BJ (cell line): ENCODE measurements at regions not wholly inside any gene's neighbourhood (a gene's known extent, or its start where the extent isn't known, plus 50 kb on each side); places are given as distances from the start of the nearest gene placed in this dataset.

Source experiments
- CTCF ChIA-PET: fragments of 350-600 bp; formaldehyde crosslinking; extraction: SDS; loops from one replicate; lab custom pipeline; 2021; ENCODE audit warnings: antibody characterized with exemption, inconsistent platforms; lab: Yijun Ruan, JAX
- POLR2A ChIA-PET: fragments of 300-600 bp; sonication (Branson Sonifier 250); formaldehyde crosslinking; extraction: SDS; loops from one replicate; lab custom pipeline; 2021; ENCODE audit warnings: antibody characterized with exemption; lab: Charles Lee
- DNase-seq: peaks from one replicate; pipeline ENCODE4 v3.0.0-alpha.2; 2011; ENCODE audit warnings: low read depth
- H3K27me3 ChIP-seq: 2 replicates; pipeline ENCODE4 v1.6.0; 2011; ENCODE audit warnings: low read length; ENCODE audit not compliant: control insufficient read depth, insufficient read depth
- H3K36me3 ChIP-seq: 2 replicates; pipeline ENCODE4 v1.5.1; 2011; ENCODE audit warnings: low read length; ENCODE audit not compliant: control insufficient read depth, insufficient read depth
- H3K4me3 ChIP-seq: 2 replicates; pipeline ENCODE4 v1.5.1; 2011; ENCODE audit warnings: low read depth, mild to moderate bottlenecking, control low read depth, low read length
- TF ChIP-seq, protein P1 (sequence below): IDR thresholded peaks from 2 replicates; pipeline ENCODE4 v1.5.1; 2011; ENCODE audit warnings: low read depth, mild to moderate bottlenecking, control low read depth, inconsistent platforms, low read length, moderate library complexity; ENCODE audit not compliant: insufficient read depth

DNA sequence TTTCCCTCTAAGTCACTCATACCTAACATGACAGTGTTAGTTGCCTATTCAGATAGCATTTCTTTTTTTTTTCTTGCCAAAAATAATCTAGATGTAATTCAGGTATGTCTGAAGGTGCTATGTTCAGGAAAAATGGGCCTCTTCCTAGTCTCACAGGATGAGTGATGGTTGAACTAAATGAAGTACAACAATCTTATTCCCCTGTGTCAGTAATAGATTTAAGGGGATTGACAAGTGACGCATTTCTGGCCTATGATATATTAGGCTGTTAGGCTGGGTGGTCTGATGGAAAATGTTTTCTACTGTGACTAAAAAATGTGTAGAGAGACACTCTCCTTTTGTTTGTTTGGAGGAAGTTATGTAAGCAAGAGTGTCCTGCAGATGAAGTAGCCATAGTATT lies 878.7 kb upstream of the SLITRK1 start:
- ChIA-PET POLR2A (no interaction called here), CTCF (no interaction called here)
- TF ChIP-seq, protein P1, sequence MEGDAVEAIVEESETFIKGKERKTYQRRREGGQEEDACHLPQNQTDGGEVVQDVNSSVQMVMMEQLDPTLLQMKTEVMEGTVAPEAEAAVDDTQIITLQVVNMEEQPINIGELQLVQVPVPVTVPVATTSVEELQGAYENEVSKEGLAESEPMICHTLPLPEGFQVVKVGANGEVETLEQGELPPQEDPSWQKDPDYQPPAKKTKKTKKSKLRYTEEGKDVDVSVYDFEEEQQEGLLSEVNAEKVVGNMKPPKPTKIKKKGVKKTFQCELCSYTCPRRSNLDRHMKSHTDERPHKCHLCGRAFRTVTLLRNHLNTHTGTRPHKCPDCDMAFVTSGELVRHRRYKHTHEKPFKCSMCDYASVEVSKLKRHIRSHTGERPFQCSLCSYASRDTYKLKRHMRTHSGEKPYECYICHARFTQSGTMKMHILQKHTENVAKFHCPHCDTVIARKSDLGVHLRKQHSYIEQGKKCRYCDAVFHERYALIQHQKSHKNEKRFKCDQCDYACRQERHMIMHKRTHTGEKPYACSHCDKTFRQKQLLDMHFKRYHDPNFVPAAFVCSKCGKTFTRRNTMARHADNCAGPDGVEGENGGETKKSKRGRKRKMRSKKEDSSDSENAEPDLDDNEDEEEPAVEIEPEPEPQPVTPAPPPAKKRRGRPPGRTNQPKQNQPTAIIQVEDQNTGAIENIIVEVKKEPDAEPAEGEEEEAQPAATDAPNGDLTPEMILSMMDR = no peak

DNA sequence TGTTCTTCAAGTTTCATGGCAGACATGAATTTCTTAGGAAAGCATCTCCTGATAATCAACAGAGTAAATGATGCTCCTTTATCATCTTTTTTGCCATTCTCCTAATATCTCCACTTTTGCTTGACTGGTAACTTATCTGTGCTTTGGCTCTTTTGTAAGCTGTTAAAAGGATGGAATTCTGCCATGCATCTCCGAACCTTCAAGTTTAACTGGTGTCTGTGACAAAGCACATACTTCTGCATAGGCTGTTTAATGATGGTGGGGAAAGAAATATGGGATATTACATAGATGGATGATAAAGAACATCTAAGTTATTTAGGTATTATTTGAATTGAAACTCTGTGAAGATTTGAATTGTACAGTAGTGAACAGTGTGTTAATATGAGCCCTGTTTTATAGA lies 866.9 kb upstream of the SLITRK1 start:
- ChIA-PET POLR2A (no interaction called here), CTCF (no interaction called here)
- H3K27me3 ChIP-seq = no peaks in the 10 kb centered on the region
- no peak for DNase-seq
- no peaks in the 10 kb centered on the region for H3K36me3 ChIP-seq
- TF ChIP-seq, protein P1 = no peak
- no peak overlapping the region for H3K4me3 ChIP-seq

More for the DNA sequence above, 878.7 kb upstream of the SLITRK1 start:
- Histone ChIP-seq H3K36me3 (no peaks in the 10 kb centered on the region), H3K27me3 (no peaks in the 10 kb centered on the region), H3K4me3 (no peak overlapping the region)
- no peak for DNase-seq

DNA sequence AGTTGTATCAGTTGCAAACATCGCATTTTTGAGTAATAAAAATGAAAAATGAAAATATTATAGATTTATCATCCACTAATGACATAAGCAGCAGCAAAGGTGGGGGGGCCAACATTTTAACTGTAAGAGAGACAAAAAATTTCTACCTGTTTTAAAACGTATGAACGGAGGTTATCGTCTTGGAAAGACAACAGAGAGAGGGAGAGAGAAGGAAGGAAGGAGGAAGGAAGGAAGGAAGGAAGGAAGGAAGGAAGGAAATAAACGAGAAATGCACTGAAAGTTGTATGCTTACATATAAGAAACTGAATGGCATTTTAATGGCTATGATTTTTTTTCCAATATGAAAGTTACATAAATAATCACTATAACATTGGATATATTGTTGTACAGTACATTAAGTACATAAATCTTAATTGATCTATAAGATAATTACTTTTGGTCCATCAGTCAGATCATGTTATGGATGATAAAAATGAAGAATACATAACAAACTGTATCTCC lies 862.8 kb upstream of the SLITRK1 start:
- ChIA-PET CTCF (no interaction called here), POLR2A (no interaction called here)
- H3K4me3 ChIP-seq = no peak overlapping the region
- DNase-seq = no peak
- H3K27me3 ChIP-seq = no peaks in the 10 kb centered on the region
- TF ChIP-seq, protein P1 = no peak
- no peaks in the 10 kb centered on the region for H3K36me3 ChIP-seq

DNA sequence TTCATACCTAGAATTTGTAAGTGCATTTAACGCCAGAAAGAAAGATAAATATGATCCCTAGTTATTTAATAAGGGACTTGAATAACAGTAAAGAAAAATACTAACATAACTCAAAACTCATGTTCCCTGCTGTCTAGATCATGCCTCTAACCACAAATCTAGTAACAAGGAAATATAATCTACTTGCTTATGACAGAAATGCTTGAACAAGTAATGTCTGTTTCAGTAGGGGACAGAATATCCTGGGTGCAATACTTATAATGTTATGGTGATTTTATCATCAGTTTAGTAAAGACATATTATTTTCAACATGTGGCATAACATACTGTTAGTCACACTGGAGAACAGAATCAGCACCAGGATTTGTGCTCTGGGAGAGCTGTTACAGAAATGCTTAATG lies 861.9 kb upstream of the SLITRK1 start:
- H3K4me3 ChIP-seq = no peak overlapping the region
- no peak for DNase-seq
- H3K27me3 ChIP-seq = no peaks in the 10 kb centered on the region
- H3K36me3 ChIP-seq = no peaks in the 10 kb centered on the region
- ChIA-PET CTCF (no interaction called here), POLR2A (no interaction called here)
- TF ChIP-seq, protein P1 = no peak

DNA sequence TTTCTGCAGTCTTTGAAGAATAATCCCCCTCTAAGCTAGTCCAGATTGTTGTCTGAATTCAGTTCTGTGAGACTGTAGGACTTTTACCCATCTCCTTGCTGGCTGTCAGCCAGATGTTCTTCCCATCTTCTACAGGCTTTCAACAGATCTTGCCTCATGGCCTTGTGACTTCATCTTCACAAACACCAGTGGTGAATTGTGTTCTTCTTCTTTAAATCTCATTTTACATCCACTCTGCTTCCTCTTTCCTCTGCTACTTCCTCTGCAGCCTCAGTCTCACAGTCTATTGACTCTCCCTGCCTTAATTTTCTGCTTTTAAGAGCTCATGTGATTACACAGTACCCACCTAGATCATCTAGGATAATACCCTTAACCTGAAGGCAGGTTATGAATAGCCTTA lies 859.0 kb upstream of the SLITRK1 start:
- POLR2A ChIA-PET = no interaction called here
- Histone ChIP-seq H3K27me3 (no peaks in the 10 kb centered on the region), H3K36me3 (no peaks in the 10 kb centered on the region), H3K4me3 (no peak overlapping the region)
- CTCF ChIA-PET = no interaction called here
- no peak for DNase-seq
- TF ChIP-seq, protein P1 = no peak
